GM12892 (cell line): ENCODE measurements at regions not wholly inside any gene's neighbourhood (a gene's known extent, or its start where the extent isn't known, plus 50 kb on each side); places are given as distances from the start of the nearest gene placed in this dataset.
A peak's percentile ranks its signal among the peaks of the same experiment; 100 is the strongest.

Experiments used
- DNase-seq: peaks from one replicate; pipeline ENCODE4 v3.0.0; 2011; ENCODE audit not compliant: insufficient read length
- FAIRE-seq: peaks from 2 replicates; lab custom pipeline; 2011; peaks lifted over from hg19 to GRCh38; lab: Jason Lieb, UNC
- POLR2A ChIP-seq: IDR thresholded peaks from 2 replicates; pipeline ENCODE4 v1.6.1; 2011; ENCODE audit warnings: low read depth, low read length, control low read depth
- POLR2AphosphoS5 ChIP-seq: IDR thresholded peaks from 2 replicates; pipeline ENCODE4 v1.6.1; 2011; ENCODE audit warnings: low read depth, low read length, control low read depth
- TAF1 ChIP-seq: IDR thresholded peaks from 2 replicates; pipeline ENCODE4 v1.6.1; 2011; ENCODE audit warnings: low read depth, mild to moderate bottlenecking, control low read depth, low read length, borderline replicate concordance

GRCh38 chr11:77530879-77531278, 57.0 kb upstream of the PAK1 start:
- FAIRE-seq (no peak), DNase-seq (no peak)
- no peak for TF ChIP-seq POLR2AphosphoS5
- TF ChIP-seq POLR2A: no peak

- TF ChIP-seq POLR2AphosphoS5 (no peak), POLR2A (no peak), TAF1 (no peak)
- DNase-seq (no peak), FAIRE-seq (no peak)
Measured at GRCh38 chr11:77529685-77530084, 55.8 kb upstream of the PAK1 start.

- FAIRE-seq: no peak
Measured at GRCh38 chr11:77525455-77526091, 51.7 kb upstream of the PAK1 start.

GRCh38 chr11:77524539-77524938, 50.6 kb upstream of the PAK1 start:
- DNase-seq: no peak
- TF ChIP-seq POLR2AphosphoS5: no peak
- no peak for TF ChIP-seq POLR2A
- no peak for TF ChIP-seq TAF1
- FAIRE-seq: peak; percentile 40

More at GRCh38 chr11:77525455-77526091, 51.7 kb upstream of the PAK1 start:
- no peak for DNase-seq
- TF ChIP-seq POLR2AphosphoS5 (no peak), POLR2A (no peak)

GRCh38 chr11:77523712-77524111, 49.8 kb upstream of the PAK1 start:
- no peak for TF ChIP-seq POLR2AphosphoS5
- TF ChIP-seq TAF1: no peak
- DNase-seq: no peak
- FAIRE-seq: no peak
